ENCODE measurements at regions not wholly inside any gene's neighbourhood (a gene's known extent, or its start where the extent isn't known, plus 50 kb on each side); places are given as distances from the start of the nearest gene placed in this dataset.

- TF ChIP-seq, protein P1, sequence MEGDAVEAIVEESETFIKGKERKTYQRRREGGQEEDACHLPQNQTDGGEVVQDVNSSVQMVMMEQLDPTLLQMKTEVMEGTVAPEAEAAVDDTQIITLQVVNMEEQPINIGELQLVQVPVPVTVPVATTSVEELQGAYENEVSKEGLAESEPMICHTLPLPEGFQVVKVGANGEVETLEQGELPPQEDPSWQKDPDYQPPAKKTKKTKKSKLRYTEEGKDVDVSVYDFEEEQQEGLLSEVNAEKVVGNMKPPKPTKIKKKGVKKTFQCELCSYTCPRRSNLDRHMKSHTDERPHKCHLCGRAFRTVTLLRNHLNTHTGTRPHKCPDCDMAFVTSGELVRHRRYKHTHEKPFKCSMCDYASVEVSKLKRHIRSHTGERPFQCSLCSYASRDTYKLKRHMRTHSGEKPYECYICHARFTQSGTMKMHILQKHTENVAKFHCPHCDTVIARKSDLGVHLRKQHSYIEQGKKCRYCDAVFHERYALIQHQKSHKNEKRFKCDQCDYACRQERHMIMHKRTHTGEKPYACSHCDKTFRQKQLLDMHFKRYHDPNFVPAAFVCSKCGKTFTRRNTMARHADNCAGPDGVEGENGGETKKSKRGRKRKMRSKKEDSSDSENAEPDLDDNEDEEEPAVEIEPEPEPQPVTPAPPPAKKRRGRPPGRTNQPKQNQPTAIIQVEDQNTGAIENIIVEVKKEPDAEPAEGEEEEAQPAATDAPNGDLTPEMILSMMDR (IDR thresholded peaks at IDR 0.05): no peak
- no peak for TF ChIP-seq POLR2A (IDR thresholded peaks at IDR 0.05)
Measured at GRCh38 chr2:215557701-215558100, 121.8 kb upstream of the FN1 start.
